MM.1S (cell line): ENCODE measurements at regions not wholly inside any gene's neighbourhood (a gene's known extent, or its start where the extent isn't known, plus 50 kb on each side); places are given as distances from the start of the nearest gene placed in this dataset.

Source experiments
- DNase-seq: peaks from one replicate; pipeline ENCODE4 v3.0.0-alpha.2; 2015
- H2AFZ ChIP-seq: fragments of 300-600 bp; sonication (generic); 2 replicates; pipeline ENCODE4 v1.6.0; 2016; ENCODE audit warnings: antibody characterized with exemption, low read length
- H3F3A ChIP-seq: fragments of 300-600 bp; sonication (generic); 2 replicates; pipeline ENCODE4 v1.6.1; 2016; ENCODE audit warnings: mild to moderate bottlenecking, antibody characterized with exemption, low read length, moderate library complexity, mixed read lengths; ENCODE audit not compliant: insufficient read depth
- H3K27ac ChIP-seq: fragments of 300-600 bp; sonication (generic); 2 replicates; pipeline ENCODE4 v1.5.1; 2016; ENCODE audit warnings: mild to moderate bottlenecking, low read length
- H3K27me3 ChIP-seq: fragments of 300-600 bp; sonication (generic); replicated peaks from 2 replicates; pipeline ENCODE4 v1.6.0; 2016; ENCODE audit warnings: low read length; ENCODE audit not compliant: insufficient read depth
- H3K36me3 ChIP-seq: fragments of 300-600 bp; sonication (generic); replicated peaks from 2 replicates; pipeline ENCODE4 v1.6.1; 2016; ENCODE audit warnings: mild to moderate bottlenecking, low read length, mixed read lengths; ENCODE audit not compliant: insufficient read depth
- H3K4me1 ChIP-seq: fragments of 300-600 bp; sonication (generic); 2 replicates; pipeline ENCODE4 v1.6.1; 2016; ENCODE audit warnings: low read length, mixed read lengths
- H3K4me2 ChIP-seq: fragments of 300-600 bp; sonication (generic); 2 replicates; pipeline ENCODE4 v1.6.0; 2016; ENCODE audit warnings: low read depth, low read length
- H3K4me3 ChIP-seq: fragments of 300-600 bp; sonication (generic); 2 replicates; pipeline ENCODE4 v1.5.1; 2016; ENCODE audit warnings: low read length, mixed read lengths
- H3K79me2 ChIP-seq: fragments of 300-600 bp; sonication (generic); 2 replicates; pipeline ENCODE4 v1.6.1; 2016; ENCODE audit warnings: mixed run types, low read length, mixed read lengths
- H3K9ac ChIP-seq: fragments of 300-600 bp; sonication (generic); 2 replicates; pipeline ENCODE4 v1.6.1; 2016; ENCODE audit warnings: low read length, mixed read lengths
- H3K9me2 ChIP-seq: fragments of 300-600 bp; sonication (generic); replicated peaks from 2 replicates; pipeline ENCODE4 v1.6.1; 2016; ENCODE audit warnings: mild to moderate bottlenecking, low read length, mixed read lengths; ENCODE audit not compliant: insufficient read depth
- H3K9me3 ChIP-seq: fragments of 300-600 bp; sonication (generic); replicated peaks from 2 replicates; pipeline ENCODE4 v1.6.1; 2016; ENCODE audit warnings: mild to moderate bottlenecking, low read length, mixed read lengths; ENCODE audit not compliant: insufficient read depth
- H4K20me1 ChIP-seq: fragments of 300-600 bp; sonication (generic); 2 replicates; pipeline ENCODE4 v1.6.1; 2016; ENCODE audit warnings: mild to moderate bottlenecking, low read length, moderate library complexity, mixed read lengths; ENCODE audit not compliant: insufficient read depth
- EZH2 ChIP-seq: fragments of 300-600 bp; sonication (generic); optimal IDR thresholded peaks from 2 replicates; pipeline ENCODE3; 2017; ENCODE audit warnings: low read depth, mild to moderate bottlenecking, antibody characterized with exemption, low read length, mixed read lengths
- EZH2phosphoT487 ChIP-seq: fragments of 300-600 bp; sonication (generic); IDR thresholded peaks from 2 replicates; pipeline ENCODE4 v1.6.1; 2018; ENCODE audit warnings: antibody characterized with exemption, low read length
- TF ChIP-seq, protein P1 (sequence below): fragments of 300-600 bp; sonication (generic); IDR thresholded peaks from 2 replicates; pipeline ENCODE4 v1.5.1; 2016; ENCODE audit warnings: antibody characterized with exemption, low read length, mixed read lengths

DNA sequence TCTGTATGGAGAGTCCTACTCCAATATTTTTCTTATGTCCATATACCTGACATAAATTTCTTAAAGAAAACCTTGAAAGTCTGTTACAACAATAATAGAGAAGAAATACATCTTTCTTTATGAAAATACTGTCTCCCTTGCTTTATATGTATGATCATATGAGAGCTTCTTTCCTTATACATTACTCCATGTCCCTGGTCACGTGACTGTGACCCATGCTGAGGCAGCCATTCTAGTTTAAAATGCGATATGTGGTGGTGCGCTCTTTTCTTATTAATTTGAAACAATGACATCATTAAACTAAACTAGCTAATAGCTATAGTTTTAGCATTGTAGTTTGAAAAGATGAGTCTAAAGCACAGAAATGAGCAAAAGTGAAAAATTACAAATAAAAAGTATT lies 1120.3 kb upstream of the PRR20A start:
- Histone ChIP-seq H3K4me1 (no peaks in the 10 kb centered on the region), H3K9me3 (no peaks in the 10 kb centered on the region), H2AFZ (no peak overlapping the region), H4K20me1 (no peaks in the 10 kb centered on the region), H3K27me3 (no peaks in the 10 kb centered on the region), H3K4me2 (no peak overlapping the region), H3K36me3 (no peaks in the 10 kb centered on the region), H3K9ac (no peak overlapping the region), H3K79me2 (no peaks in the 10 kb centered on the region), H3K9me2 (no peaks in the 10 kb centered on the region), H3K27ac (no peak overlapping the region), H3F3A (no peaks in the 10 kb centered on the region), H3K4me3 (no peak overlapping the region)
- DNase-seq, result no peak
- TF ChIP-seq, protein P1, sequence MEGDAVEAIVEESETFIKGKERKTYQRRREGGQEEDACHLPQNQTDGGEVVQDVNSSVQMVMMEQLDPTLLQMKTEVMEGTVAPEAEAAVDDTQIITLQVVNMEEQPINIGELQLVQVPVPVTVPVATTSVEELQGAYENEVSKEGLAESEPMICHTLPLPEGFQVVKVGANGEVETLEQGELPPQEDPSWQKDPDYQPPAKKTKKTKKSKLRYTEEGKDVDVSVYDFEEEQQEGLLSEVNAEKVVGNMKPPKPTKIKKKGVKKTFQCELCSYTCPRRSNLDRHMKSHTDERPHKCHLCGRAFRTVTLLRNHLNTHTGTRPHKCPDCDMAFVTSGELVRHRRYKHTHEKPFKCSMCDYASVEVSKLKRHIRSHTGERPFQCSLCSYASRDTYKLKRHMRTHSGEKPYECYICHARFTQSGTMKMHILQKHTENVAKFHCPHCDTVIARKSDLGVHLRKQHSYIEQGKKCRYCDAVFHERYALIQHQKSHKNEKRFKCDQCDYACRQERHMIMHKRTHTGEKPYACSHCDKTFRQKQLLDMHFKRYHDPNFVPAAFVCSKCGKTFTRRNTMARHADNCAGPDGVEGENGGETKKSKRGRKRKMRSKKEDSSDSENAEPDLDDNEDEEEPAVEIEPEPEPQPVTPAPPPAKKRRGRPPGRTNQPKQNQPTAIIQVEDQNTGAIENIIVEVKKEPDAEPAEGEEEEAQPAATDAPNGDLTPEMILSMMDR, result no peak
- TF ChIP-seq EZH2, result no peak
- TF ChIP-seq EZH2phosphoT487, result no peak

DNA sequence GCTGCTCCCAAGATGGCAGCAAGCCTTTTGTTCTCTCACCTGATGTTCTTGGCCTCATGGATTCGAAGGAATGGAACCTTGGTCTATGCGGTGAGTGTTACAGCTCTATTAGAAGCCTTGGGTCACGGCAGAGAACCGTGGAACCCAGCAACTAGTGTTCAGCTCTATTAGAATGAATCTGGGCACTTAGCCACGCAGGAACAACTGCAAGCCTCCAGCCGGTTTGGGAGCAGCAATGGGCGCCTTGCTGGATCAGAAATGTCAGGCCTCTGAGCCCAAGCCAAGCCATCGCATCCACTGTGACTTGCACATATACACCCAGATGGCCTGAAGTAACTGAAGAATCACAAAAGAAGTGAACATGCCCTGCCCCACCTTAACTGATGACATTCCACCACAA lies 1100.7 kb upstream of the PRR20A start:
- no peaks in the 10 kb centered on the region for H3K4me1 ChIP-seq
- no peaks in the 10 kb centered on the region for H4K20me1 ChIP-seq
- H3K79me2 ChIP-seq, result no peaks in the 10 kb centered on the region
- no peak overlapping the region for H3K4me2 ChIP-seq
- H3K4me3 ChIP-seq, result no peak overlapping the region
- no peaks in the 10 kb centered on the region for H3K9me3 ChIP-seq
- H3K9ac ChIP-seq, result no peak overlapping the region
- no peaks in the 10 kb centered on the region for H3K9me2 ChIP-seq
- no peaks in the 10 kb centered on the region for H3F3A ChIP-seq
- no peak overlapping the region for H3K27ac ChIP-seq
- no peaks in the 10 kb centered on the region for H3K27me3 ChIP-seq
- H2AFZ ChIP-seq, result no peak overlapping the region
- H3K36me3 ChIP-seq, result no peaks in the 10 kb centered on the region
- no peak for DNase-seq
- TF ChIP-seq, protein P1, result no peak
- no peak for TF ChIP-seq EZH2phosphoT487
- no peak for TF ChIP-seq EZH2

DNA sequence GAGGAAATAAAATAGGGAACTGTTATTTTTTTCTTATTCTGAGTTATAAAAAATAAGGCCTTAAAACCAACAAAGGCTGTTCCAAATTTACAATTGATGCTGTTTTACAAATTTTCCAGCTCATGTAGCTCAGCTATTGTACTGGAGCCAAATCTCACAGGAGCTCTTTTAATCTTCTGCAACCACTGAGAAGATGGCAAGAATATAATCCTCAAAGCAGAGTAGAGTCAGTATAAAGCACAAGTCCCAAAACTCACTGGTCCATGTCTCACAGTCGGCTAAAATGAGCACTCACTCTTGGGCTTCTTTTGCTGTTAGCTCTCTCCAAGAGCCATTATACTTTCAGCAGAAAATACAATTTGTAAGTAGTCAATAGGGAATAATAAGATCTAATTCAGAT lies 1074.4 kb upstream of the PRR20A start:
- Histone ChIP-seq H3K27ac (no peak overlapping the region), H3K4me2 (no peak overlapping the region), H2AFZ (no peak overlapping the region), H3K27me3 (no peaks in the 10 kb centered on the region), H4K20me1 (no peaks in the 10 kb centered on the region), H3K4me1 (no peaks in the 10 kb centered on the region), H3K9me3 (no peaks in the 10 kb centered on the region), H3K9me2 (no peaks in the 10 kb centered on the region), H3F3A (no peaks in the 10 kb centered on the region), H3K4me3 (no peak overlapping the region), H3K36me3 (no peaks in the 10 kb centered on the region), H3K9ac (no peak overlapping the region), H3K79me2 (no peaks in the 10 kb centered on the region)
- TF ChIP-seq, protein P1, result no peak
- TF ChIP-seq EZH2phosphoT487 (no peak), EZH2 (no peak)
- no peak for DNase-seq

DNA sequence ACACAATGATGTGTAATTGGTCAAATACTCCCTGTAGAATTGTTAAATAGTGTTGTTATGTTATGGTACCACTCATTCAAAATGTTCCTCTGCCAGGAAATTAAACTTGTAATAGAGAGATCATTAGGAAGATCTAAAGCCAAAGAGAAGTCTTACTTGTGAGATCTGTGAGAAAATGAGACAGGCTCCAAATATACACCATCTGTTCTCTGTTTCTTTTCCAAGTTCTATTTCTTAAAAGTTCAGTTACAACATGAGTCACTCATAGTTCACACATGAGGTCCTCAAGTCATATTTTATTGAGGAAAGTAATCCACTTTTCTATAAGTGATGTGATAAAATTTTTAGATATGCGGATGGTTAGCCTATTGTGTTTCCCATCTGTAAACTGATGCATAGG lies 1038.1 kb upstream of the PRR20A start:
- no peaks in the 10 kb centered on the region for H4K20me1 ChIP-seq
- H3K36me3 ChIP-seq, result no peaks in the 10 kb centered on the region
- H3K9me3 ChIP-seq, result no peaks in the 10 kb centered on the region
- H2AFZ ChIP-seq, result no peak overlapping the region
- H3K9ac ChIP-seq, result no peak overlapping the region
- TF ChIP-seq, protein P1, result no peak
- no peak for TF ChIP-seq EZH2phosphoT487
- no peak for TF ChIP-seq EZH2
- H3K4me3 ChIP-seq, result no peak overlapping the region
- H3K9me2 ChIP-seq, result no peaks in the 10 kb centered on the region
- no peaks in the 10 kb centered on the region for H3K79me2 ChIP-seq
- no peak overlapping the region for H3K27ac ChIP-seq
- H3K27me3 ChIP-seq, result no peaks in the 10 kb centered on the region
- H3K4me2 ChIP-seq, result no peak overlapping the region
- no peaks in the 10 kb centered on the region for H3K4me1 ChIP-seq
- no peaks in the 10 kb centered on the region for H3F3A ChIP-seq
- DNase-seq, result no peak
